Right lobe of liver (tissue), 6 donors: ENCODE measurements at regions not wholly inside any gene's neighbourhood (a gene's known extent, or its start where the extent isn't known, plus 50 kb on each side); places are given as distances from the start of the nearest gene placed in this dataset.

Source experiments
- ATAC-seq, 4 donors: fragments of 200-7000 bp; cut with Tn5 transposase; one replicate each; pipeline ENCODE4 v1.9.1; 2020; ENCODE audit warnings: mild to moderate bottlenecking in 4 of 4, moderate library complexity in 4 of 4
- DNase-seq, 3 donors: peaks; one replicate each; pipeline ENCODE4 v3.0.0-alpha.2; 2020
- H3K27ac ChIP-seq, 3 donors: fragments of 200-600 bp; one replicate each; pipeline ENCODE4 v1.8.0; 2022
- H3K27me3 ChIP-seq, 2 donors: fragments of 200-600 bp; one replicate each; pipeline ENCODE4 v1.8.0; 2022
- H3K36me3 ChIP-seq, 4 donors: fragments of 200-600 bp; sonication (generic) in 1 of 4; one replicate each; pipeline versions ENCODE4 v1.5.1 to v1.8.0; 2017 to 2022; ENCODE audit warnings: control low read depth in 1 of 4
- H3K4me1 ChIP-seq, 4 donors: fragments of 200-600 bp; sonication (generic) in 1 of 4; one replicate each; pipeline versions ENCODE4 v1.5.1 to v1.8.0; 2017 to 2022; ENCODE audit warnings: control low read depth in 1 of 4
- H3K4me3 ChIP-seq, 3 donors: fragments of 200-600 bp; one replicate each; pipeline ENCODE4 v1.8.0; 2022
- H3K9me3 ChIP-seq, 4 donors: fragments of 200-600 bp; sonication (generic) in 1 of 4; one replicate each; pipeline versions ENCODE4 v1.5.1 to v1.8.0; 2017 to 2022; ENCODE audit warnings: control low read depth in 1 of 4
- POLR2A ChIP-seq: fragments of 450-650 bp; IDR thresholded peaks from one replicate; pipeline ENCODE4 v1.6.1; 2017; ENCODE audit warnings: antibody characterized with exemption, mild to moderate bottlenecking
- WGBS: methylation state at CpG from one replicate; pipeline ENCODE4 v1.1.6; 2018; ENCODE audit warnings: low coverage, low lambda C conversion rate; ENCODE audit not compliant: insufficient coverage; ENCODE audit errors: missing lambda C conversion rate; 5-methylcytosine and 5-hydroxymethylcytosine counted together
- intact Hi-C, 2 donors: fragments of 100-400 bp; cut with DNase I; formaldehyde crosslinking; loops; one replicate each; pipeline versions ENCODE4 v1.11.2 to v1.14.1; 2022
- TF ChIP-seq, protein P1 (sequence below), 4 donors: fragments of 200-600 bp in 3 of 4; fragments of 450-650 bp in 1 of 4; IDR thresholded peaks; one replicate each; pipeline versions ENCODE4 v1.5.1 to v1.8.0; 2016 to 2022; ENCODE audit warnings: antibody characterized with exemption in 4 of 4, mild to moderate bottlenecking in 2 of 4
- donor health status: DM: no; HTN: yes; CAD: no.
- donor health status: DM: no; HTN: no; CAD: no.
- donor health status: DM: no; HTN: no; CAD: no.
- donor health status: DM: no; HTN: yes; CAD: no.
- donor health status: DM: no; HTN: yes; CAD: no.

GRCh38 chr13:34620862-34621261 lies 321.2 kb upstream of the NBEA start:
- H3K4me1 ChIP-seq, result no peaks in the 10 kb centered on the region
- H3K36me3 ChIP-seq, result no peaks in the 10 kb centered on the region
- ATAC-seq, result no peak
- DNase-seq, result no peak
- TF ChIP-seq POLR2A, result no peak
- TF ChIP-seq, protein P1, sequence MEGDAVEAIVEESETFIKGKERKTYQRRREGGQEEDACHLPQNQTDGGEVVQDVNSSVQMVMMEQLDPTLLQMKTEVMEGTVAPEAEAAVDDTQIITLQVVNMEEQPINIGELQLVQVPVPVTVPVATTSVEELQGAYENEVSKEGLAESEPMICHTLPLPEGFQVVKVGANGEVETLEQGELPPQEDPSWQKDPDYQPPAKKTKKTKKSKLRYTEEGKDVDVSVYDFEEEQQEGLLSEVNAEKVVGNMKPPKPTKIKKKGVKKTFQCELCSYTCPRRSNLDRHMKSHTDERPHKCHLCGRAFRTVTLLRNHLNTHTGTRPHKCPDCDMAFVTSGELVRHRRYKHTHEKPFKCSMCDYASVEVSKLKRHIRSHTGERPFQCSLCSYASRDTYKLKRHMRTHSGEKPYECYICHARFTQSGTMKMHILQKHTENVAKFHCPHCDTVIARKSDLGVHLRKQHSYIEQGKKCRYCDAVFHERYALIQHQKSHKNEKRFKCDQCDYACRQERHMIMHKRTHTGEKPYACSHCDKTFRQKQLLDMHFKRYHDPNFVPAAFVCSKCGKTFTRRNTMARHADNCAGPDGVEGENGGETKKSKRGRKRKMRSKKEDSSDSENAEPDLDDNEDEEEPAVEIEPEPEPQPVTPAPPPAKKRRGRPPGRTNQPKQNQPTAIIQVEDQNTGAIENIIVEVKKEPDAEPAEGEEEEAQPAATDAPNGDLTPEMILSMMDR (IDR thresholded peaks at IDR 0.05), result no peak
- intact Hi-C loops, result no loop called here
- H3K27ac ChIP-seq, result no peak overlapping the region
- H3K4me3 ChIP-seq, result no peak overlapping the region
- 44% methylated on average over 1 of the region's 1 CpG for whole genome bisulfite sequencing
- H3K27me3 ChIP-seq, result no peaks in the 10 kb centered on the region
- H3K9me3 ChIP-seq, result no peaks in the 10 kb centered on the region

GRCh38 chr13:34623331-34623730 lies 318.7 kb upstream of the NBEA start:
- H3K27ac ChIP-seq, result no peak overlapping the region
- ATAC-seq, result no peak
- intact Hi-C loops, result no loop called here
- no peaks in the 10 kb centered on the region for H3K4me1 ChIP-seq
- WGBS, result no CpG with 5 or more reads among the region's 4 CpGs
- H3K36me3 ChIP-seq, result no peaks in the 10 kb centered on the region
- no peaks in the 10 kb centered on the region for H3K27me3 ChIP-seq
- no peaks in the 10 kb centered on the region for H3K9me3 ChIP-seq
- no peak overlapping the region for H3K4me3 ChIP-seq
- TF ChIP-seq POLR2A, result no peak
- TF ChIP-seq, protein P1 (IDR thresholded peaks at IDR 0.05), result no peak
- no peak for DNase-seq

DNA sequence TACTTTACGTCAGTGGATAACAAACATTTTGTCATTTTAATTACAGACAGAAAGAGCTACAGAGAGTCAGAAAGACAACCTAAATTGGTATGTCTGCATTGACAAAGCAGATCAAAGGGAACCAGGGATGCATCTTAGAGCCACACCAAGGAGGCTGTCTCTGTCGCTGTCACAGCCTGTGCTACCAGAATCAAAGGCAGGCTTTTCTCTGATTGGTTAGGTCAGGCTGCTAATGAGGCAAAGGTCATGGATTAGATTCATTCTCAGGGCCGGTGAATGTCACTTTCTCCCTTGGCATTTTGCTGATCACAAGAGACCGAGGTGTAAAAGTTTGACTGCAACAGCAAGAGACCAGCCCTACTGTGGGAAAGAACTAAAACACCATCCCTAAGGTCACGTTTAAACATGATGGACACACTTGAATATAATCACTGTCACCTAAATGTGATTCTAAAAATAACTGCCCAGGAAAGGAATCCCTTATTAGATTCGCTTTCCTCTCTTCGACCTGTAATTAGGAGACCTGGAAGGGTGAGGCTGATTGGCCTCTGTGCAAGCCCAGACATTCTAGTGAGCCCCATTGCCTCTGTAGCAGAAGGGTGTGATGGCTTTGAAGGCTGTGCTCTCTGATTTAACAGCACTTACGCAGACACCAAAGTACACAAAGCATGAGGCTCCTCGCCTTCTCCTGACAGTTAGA lies 314.4 kb upstream of the NBEA start:
- H3K4me1 ChIP-seq, result no peaks in the 10 kb centered on the region
- H3K36me3 ChIP-seq, result no peaks in the 10 kb centered on the region
- no peak overlapping the region for H3K27ac ChIP-seq
- WGBS, result 31% methylated on average over 8 of the region's 9 CpGs
- DNase-seq (no peak), ATAC-seq (no peak)
- intact Hi-C loops, result no loop called here
- H3K9me3 ChIP-seq, result no peaks in the 10 kb centered on the region
- no peak overlapping the region for H3K4me3 ChIP-seq
- TF ChIP-seq, protein P1 (IDR thresholded peaks at IDR 0.05), result no peak
- no peak for TF ChIP-seq POLR2A
- no peaks in the 10 kb centered on the region for H3K27me3 ChIP-seq

DNA sequence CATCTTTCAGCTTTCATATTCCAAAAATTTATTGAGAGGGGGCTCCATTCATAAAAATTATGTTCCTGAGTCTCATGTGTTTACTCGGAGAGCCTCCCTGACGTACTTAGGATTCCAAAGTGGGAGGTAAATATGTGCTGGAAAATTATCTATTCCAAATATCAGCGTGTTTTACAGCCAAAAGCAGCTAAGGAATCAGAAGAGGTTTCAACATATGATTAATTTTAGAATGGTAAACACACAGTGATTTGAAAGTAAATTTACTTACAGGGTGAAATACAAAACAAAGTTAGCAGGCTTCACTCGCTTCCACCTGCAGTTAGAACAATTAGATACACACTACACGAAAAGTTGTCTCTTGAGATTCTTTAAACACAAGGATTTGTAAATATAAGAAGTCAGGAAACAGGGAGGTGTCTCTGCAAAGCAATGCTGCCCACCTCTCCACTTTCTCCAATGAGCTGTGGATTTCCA lies 313.8 kb upstream of the NBEA start:
- ATAC-seq (no peak), DNase-seq (no peak)
- H3K27me3 ChIP-seq, result no peaks in the 10 kb centered on the region
- TF ChIP-seq POLR2A, result no peak
- TF ChIP-seq, protein P1 (IDR thresholded peaks at IDR 0.05), result no peak
- no peak overlapping the region for H3K4me3 ChIP-seq
- H3K4me1 ChIP-seq, result no peaks in the 10 kb centered on the region
- 36% methylated on average over 5 of the region's 5 CpGs for WGBS
- intact Hi-C loops, result no loop called here
- H3K9me3 ChIP-seq, result no peaks in the 10 kb centered on the region
- H3K36me3 ChIP-seq, result no peaks in the 10 kb centered on the region
- H3K27ac ChIP-seq, result no peak overlapping the region
